ENCODE measurements at regions not wholly inside any gene's neighbourhood (a gene's known extent, or its start where the extent isn't known, plus 50 kb on each side); places are given as distances from the start of the nearest gene placed in this dataset.

DNA sequence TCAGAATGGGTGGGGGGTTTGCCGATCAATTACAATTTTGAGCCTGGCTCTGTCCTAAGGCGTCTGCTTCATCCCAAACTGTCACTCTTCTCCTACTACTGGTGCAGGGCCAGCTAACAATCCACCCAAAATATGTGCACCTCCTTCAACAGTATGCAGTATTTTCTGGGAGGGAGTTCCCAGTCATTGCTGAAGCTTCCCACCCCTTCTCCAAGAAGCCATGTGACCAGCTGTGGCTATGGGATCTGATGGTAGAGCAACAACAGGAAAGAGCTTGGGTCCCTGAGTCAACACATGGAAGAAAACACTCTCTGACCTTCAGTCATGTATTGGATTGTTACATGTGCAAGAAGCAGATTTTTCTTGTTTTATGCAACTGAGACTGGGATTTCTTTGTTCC is 185.7 kb upstream of the GHITM start:
- no peak for DNase-seq

DNA sequence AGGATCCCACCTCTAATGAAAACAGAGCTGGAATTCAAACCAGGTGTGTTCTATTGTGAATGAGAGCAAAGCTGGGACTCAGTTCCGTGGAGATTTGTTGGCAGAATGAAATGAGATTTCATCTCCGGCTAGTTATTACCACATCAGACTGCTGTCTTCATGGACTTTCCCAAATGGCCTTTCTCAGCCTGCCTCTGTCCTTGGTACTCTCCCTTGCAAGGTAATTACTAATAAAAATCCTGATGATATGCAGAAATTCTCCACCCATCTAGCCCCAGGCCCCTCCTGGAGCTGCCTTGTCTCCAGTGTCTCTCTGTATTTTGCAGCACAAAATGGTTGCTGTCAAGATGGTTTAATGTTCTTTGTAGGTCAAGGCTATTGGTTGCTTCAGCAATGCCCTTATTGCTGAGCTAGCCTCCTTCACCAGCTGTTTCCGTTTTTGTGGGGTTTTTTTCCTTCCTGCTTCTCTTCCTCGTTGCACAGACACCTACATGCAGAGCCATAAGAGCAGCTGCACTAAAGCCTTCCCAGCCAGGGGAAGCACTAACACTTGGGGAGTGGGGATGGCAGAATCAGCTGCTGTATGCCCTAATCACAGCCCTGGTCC is 185.0 kb upstream of the GHITM start:
- no peak for DNase-seq

DNA sequence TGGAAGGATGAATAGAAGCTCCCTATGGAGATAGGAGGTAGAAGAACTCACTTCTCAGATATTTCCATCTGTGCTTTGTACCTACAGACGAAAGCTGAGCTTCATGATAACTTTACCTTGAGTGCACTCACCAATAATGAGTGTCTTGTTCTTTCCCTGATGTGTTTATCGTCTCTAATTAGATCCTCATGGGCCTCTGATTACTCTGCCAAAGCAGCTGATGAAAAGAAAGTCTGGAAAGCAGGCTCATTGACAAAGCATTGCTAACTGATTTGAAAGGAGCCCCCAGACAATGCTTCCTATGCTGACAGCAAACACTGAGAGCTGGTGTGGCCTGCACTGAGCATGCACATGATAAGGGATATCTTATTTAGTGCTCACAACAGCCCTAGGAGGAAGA is 183.9 kb upstream of the GHITM start:
- no peak for DNase-seq

DNA sequence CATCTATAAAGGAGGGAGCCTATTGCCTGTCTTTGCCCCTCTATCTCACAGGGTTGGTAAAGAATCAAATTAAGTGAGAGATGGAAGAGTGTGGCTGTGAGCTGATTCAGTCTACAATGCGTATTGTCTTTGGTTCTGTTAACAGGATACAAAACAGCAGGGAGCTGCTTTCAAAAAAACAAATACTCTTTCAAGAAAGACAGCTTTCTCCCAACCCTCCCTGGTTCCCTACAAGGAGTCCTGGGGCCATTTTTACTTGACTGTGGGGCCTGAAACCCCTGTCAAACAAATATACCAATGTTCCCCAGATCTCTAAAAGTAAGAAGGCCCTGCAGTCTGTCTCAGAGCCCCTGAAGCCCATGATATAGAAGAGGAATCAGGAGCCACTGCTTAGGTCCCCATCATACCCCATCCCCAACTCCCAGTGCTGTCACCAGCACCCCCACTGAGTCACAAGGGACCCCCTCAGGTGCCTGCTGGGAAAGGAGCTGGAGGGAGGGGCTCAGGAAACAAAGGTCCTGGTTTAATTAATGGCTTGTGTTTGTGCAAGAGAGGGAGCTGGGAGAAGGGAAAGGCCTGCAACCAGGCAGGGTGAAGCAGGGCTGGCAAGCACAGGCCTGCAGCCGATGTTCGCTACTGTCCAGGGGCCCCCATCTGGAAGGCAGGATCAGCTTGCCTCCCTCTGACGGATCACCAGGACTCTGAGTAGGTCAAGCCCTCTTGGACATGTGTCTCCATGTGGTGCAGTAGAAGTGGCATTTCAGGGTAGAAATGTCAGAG is 182.0 kb upstream of the GHITM start:
- no peak for DNase-seq

DNA sequence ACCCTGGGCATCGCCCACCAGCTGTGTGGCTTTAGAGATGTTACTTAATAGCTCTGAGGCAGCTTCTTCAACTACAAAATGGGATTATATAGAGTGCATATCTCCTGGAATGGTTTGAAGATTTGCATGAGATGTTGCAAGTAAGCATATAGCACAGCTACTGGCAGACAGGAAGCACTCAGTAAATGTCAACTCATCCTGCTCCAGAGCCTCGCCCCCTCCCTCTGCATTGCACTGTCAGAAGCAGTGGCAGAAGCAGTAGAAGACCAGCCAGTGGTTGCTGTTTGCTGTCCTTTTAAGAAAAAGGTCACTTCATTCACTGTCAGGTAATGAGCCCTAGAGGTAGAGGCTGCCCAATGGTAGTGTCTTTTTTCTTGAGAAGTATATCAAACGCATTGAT is 180.0 kb upstream of the GHITM start:
- DNase-seq, result no peak

DNA sequence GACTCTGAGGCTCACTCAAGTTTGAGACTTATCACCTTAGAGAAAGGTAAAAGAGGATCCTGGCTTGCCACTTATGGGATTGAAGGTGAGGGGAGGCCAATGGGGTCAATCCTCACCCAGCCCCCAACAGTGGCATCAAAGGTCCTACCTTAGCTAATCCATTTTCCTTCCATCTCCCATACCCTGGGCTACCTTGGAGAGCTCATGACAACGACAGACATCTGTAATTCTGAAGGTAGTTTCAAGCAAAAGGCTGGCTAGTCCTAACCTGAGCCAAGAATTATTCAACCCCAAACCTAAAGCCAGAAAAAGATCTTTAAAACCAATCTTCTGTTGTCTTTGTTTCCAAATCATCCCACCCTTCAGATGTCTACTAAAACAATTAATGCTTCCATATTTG is 179.2 kb upstream of the GHITM start:
- no peak for DNase-seq

DNA sequence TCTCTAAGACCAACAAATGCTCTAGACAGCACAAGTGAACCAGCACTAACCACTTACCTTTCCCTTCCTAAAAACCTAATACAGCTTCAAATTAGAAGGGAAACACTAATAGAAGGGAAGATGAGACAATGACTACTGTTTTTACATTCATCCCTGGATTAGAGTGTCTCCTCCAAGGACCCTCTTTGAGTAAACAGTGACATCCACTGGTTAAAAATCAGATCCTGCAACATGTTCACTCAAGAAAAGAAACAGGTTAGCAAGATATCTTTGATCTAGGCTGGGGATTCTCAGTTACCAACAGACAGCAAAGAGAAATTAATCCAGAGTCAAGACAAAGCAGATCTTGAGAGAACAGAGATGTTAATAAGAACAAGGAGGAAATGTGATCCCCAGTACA is 177.7 kb upstream of the GHITM start:
- no peak for DNase-seq

DNA sequence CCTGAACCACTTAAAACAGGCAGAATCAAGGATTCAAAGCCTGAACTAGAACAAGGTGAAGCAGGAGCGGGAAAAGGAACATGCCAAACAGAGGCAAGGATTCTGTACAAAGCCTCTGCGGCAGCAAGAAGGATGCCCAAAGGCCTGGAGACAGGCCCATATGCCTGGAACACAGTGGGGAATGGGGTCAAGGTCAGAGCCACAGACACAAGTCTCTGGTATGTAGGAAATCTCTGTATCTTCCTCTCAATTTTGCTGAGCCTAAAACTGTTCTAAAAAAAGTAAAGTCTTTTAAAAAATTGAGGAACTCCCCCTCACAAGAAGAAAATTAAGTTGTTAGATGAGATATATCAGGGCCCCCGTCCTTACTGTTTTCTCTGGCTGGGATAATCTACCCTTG is 175.9 kb upstream of the GHITM start:
- DNase-seq, result no peak

DNA sequence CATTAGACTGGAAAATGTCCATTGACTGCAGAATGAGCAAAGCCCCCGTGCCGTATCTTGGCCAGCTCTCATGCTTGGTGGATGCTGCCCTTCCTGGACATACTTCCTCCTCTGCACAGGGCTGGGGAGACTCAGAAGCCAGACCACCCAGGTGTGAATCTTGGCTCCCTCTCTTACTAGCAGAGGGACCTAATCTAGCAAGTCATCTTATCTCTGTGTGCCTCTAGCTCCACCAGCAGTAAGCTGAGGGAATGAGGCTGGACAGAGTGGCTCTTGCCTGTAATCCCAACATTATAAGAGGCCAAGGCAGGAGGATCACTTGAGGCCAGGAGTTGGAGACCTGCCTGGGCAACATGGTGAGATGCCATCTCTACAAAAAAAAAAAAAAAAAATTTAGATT is 173.8 kb upstream of the GHITM start:
- no peak for DNase-seq

DNA sequence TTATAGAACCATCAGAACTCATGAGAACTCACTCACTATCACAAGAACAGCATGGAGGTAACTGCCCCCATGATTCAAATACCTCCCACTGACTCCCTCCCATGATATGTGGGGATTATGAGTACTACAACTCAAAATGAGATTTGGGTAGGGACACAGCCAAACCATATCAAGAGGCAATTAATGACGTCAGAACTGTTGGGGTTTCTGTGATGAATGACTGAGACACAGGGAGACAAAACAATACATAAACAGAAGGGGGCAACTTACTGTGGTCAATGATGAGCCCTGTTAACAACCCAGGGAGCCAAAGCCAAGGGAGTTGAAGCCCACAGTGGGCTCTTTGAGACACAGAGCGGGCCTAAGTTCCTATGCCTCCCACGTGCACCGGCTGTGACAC is 171.3 kb upstream of the GHITM start:
- DNase-seq, result no peak

DNA sequence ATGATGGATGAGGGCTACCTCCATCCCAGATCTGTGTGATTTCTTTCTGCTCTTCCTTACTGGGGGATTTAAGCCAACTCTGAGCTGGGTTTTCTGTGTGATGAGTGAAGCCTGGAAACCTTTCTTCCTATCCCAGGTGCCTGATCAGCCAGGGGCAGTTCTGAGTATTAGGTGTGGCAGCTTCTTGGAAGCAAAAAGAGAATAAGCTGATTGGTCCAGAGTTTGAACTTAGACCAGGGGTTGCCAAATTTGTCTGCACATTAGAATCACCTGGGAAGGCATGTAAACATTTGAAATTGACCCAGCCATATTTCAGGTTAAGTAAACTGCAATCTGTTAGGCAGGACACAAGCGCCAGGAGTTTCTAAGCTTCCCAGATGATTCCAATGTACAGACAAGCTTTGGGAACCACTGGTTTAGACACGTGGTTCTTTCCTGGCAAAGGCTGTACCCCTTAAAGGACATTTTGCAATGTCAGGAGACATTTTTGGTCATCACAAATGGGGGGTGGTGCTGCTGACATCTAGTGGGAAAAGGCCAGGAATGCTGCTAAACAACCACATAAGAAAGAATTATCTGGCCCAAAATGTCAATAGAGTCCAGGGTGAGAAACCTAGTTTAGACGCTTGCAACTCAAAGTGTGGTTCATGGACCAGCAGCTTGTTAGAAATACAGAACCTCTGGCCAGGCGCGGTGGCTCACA is 160.5 kb upstream of the GHITM start:
- DNase-seq, result no peak

DNA sequence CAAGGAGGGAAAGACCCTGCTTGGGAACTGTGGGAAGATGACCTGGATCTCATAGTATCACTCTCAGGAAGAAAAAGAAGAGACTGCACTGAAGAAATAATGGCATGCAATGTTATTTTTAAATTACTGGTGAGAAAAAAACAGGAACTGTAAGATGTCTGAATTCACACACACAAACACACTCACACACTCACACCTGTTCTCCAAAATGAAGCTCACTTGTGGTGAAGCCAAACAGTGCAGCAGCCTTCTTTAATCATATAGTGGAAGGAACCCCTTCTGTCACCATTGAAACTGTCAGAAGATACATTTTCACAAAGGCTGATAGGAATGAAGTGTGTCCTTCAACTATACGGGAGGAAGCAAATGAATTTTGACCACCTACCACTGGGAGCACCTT is 156.5 kb upstream of the GHITM start:
- DNase-seq, result no peak

DNA sequence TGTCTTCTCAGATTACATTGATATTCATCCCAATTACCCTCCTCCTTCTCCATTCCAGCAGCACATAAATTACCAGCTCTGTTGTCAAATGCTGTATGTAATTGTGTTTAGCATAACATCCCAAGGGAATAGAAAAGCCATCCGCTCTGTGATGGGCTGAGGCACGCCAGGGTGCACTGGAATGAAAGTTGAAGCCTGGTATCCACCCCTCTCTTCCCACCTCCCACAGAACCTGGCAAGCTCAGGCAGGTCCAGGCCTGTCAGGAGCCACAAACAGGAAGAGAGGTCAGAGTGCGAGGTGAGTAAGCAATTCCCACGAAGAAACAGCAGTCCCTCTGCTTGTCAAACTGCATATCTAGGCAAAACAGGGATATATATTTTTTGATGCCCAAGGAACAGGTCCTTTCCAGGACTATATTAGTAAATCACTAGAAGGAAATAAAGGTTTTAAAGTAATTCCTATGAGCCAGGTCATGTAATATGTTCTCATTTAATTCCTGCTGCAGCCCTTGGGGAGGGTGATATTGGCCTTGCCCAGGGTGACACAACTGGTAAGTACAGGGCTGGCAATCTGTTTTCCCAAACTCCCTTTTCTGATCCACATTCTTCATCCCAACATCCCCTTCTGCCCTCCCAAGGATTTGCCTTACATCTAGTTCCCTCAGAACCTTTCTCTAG is 155.6 kb upstream of the GHITM start:
- DNase-seq, result no peak

DNA sequence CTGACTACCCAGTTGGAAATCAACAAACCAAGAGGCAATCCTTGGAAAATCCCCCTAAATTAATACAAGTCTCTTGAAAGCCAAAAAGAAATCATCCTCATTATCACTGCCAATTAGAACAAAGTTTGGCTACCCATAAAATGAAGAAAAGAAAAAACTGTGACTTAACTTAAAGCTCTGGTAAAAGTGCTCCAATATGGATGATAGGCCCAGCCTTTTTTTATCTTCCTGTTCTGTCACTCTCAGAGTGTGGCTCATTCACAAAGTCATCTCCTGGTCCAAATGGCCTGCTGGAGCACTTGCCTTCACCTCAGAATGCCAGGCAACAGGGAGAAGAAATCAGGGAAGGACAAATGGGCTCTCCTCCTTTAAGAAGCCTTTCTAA is 155.1 kb upstream of the GHITM start:
- no peak for DNase-seq

DNA sequence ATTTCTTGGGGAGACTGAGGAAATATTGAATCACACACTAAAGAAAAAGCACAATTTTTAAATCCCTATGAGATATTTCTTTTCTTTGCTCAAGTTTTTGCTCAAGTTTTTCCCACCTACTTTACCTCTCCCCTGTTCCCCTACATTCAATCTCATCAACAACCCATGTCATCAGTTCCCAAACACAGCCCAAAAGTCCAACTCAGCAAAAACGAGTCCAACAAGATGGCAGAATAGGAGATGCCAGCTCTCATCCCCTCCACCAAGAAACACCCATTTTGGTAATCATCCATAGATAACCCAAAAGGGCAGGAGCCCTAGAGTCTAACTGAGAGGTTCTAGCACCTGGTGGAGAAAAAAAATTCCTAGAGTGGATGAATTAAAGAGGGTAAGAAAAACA is 152.5 kb upstream of the GHITM start:
- DNase-seq, result no peak

DNA sequence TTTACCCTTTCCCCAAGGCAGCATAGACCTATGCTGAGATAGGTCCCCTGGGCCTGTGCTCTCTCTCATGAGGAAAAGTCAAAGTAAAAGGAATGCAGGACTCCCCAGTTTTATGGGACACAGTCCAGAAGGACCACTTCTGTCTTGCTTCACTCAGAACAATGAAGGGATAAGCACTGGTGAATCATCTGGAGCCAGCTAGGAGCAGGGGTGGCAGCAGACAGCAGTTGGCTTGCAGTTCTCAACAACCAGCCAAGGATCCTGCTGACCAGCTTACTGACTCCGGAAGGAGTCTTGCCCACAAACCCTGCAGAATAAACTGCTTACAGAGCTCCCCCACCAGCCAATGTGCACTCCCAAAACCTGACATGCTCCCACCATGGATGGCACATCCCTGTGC is 152.1 kb upstream of the GHITM start:
- no peak for DNase-seq

DNA sequence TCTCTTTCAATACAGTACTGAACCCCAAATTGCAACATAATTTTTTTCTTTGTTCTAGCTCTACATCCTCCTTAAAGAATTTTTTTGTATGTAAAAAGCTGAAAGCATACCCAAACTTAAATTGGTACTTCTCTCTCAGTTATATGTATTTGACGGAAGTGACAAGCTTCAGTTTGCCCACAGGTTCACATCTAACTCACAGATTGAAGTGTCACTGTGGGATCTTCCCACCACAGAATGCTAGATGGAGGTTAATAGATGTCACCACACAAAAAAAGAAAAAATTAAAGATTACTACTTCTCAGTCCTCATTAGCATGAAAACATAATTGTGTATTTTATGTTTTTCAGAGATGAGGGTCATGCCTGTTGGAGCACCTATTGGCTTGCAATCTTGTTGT is 150.9 kb upstream of the GHITM start:
- DNase-seq, result no peak

DNA sequence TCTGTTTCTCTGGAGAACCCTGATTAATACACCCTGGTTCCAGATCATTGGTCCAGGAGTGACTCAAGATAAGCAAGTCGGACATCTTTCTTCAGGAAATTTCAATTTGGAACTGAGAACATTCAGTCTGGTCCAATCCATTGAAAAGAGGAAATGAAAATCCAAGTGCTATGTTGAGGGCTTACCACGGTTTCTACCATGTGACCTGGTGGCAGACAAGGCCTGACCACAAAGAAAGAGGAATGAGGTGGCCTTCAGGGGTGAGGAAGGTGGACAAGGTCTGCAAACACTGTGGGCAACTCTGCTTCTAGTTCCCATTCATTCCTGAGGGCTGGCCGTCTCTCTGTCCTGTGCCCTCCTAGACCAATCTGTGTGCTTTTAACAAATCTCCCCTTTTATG is 149.2 kb upstream of the GHITM start:
- no peak for DNase-seq

DNA sequence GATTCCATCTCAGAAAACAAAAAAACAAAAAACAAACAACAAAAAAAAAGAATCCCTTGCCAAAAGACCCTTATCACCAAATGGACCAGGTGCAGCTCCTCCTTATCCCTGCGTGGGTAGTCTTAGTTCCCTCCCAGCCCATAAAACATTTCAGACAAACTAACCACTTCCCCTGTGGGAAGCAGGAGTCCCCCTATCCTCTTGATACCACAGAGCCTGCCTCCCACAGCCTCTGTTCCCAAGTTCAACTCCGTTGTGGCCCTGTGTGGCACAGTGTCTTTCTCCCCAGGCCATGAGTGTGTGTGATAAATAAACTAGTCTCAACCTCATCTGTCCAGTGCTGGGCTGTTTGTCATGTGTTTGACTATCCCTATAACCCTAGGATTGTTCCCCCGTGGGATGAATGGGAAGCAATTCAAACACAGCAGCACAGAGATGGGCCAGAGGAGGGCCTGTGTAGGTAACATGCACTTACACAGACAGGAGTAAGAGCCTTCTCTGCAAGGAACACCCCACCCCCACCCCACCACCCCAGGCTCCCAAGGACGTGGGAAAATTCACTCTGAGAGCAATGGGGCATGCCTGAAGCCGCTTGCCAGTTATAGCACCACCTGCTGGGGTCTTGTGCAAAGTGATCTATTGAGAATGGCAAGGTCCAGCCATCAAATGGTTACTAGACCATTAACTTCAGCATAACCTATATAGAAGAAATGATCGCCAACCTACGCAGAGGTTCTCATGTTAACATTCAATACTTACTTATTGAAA is 147.1 kb upstream of the GHITM start:
- DNase-seq, result no peak

DNA sequence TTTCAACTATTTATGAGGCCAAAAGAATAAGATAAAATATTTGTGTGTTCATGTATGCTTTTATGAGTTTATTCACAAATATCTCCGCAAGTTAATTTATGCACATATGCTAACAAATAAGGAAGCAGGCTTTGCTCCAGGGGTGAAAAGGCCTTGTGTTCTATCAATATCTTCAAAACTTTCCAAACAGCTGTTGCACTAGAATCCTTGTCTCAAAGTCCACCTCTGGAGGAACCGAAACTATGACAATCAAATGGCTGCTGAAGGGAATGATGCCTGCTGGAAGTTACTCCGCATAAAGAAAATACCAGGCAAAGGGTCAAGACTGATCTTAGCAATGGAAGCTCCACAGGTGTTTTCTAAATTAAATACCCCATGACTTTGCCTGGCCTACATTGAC is 145.0 kb upstream of the GHITM start:
- DNase-seq, result no peak

DNA sequence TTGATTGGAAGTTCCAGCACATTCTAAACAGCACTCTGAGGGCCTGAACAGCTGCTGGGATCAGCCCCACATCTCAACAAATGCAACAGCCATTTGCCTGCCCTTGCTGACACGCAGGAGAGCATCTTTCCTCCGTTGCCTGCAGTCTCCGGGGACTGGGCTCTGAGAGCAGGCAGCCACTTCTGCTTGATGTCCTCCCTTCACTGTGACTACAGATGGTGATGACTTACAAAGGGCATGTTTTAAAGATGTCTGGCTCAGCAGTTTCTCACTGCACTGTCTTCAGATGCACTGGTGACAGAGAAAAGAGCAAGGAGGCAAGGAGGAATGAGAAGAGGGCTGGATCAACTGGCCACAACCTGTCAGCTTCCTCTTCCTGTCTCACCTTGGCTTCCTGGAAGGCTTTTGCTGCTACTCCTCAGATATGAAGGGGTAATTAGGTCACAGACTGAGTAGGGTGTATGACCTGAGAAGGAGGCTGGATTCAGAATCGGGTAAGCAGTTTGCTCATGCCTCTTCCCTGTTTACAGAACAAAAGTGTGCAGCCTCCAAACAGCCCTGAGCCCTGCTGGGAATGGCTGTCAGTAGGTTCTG is 143.5 kb upstream of the GHITM start:
- DNase-seq, result no peak

DNA sequence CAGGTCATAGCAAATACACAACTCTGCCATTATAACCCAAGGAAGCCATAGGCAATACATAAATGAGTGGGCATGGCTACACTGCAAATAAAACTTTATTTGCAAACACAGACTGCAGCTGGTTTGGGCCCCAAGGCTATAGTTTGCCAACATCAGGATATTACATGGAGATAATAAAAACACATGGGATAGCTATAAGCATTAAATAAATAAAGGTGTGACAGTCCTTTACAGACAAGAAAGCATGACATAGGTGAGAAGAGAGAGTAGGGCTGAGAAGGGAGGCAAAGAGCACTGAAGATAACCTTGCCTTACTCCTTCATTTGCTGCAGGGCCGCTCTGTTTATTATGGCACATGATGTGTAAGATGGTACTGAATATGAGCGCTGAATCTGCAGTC is 135.1 kb upstream of the GHITM start:
- no peak for DNase-seq

DNA sequence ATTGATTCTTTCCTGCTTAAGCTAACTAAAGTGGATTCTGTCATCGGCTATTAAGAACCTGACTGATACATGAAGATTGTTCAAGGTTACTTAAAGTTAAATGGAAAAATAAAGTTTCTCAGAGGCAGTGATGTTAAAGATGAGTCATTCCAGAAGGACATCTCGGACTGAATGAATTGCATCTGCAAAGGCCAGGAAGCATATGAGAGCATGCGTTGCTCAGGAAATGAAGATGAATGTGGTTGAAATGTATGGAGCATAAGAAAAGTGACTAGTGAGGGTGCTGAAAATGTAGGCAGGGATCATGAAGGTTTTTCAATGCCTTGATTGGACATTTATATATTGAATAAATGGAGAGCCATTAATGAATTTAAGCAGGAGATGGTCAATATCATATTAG is 133.9 kb upstream of the GHITM start:
- no peak for DNase-seq

Data from fibroblast of skin of right biceps (primary cell).